GM18499 (cell line): ENCODE measurements at regions not wholly inside any gene's neighbourhood (a gene's known extent, or its start where the extent isn't known, plus 50 kb on each side); places are given as distances from the start of the nearest gene placed in this dataset.
A peak's percentile ranks its signal among the peaks of the same experiment; 100 is the strongest.
"Not testable (repeated sequence)": the region's sequence is repeated elsewhere in the genome, so short reads cannot be mapped to it uniquely, and the experiment has no call there.

ENCODE experiments used
- ATAC-seq: cut with Tn5 transposase; IDR thresholded peaks from one replicate; pipeline ENCODE4 v1.9.1; 2021; ENCODE audit warnings: moderate number of reproducible peaks; ENCODE audit not compliant: insufficient read depth, unreplicated experiment

GRCh38 chr10:10667466-10667865 is 350.2 kb upstream of the CELF2 start:
- ATAC-seq, result no peak

- ATAC-seq, result no peak
Measured at GRCh38 chr10:10676972-10677371, 340.7 kb upstream of the CELF2 start.

- peak; percentile 83 for ATAC-seq
Measured at GRCh38 chr10:10677479-10677878, 340.2 kb upstream of the CELF2 start.

GRCh38 chr10:10680496-10680895 is 337.2 kb upstream of the CELF2 start:
- ATAC-seq, result no peak

- no peak for ATAC-seq
Measured at GRCh38 chr10:10684972-10685371, 332.7 kb upstream of the CELF2 start.

- peak; percentile 60 for ATAC-seq
Measured at GRCh38 chr10:10685566-10685965, 332.1 kb upstream of the CELF2 start.

- no peak for ATAC-seq
Measured at GRCh38 chr10:10687751-10688150, 329.9 kb upstream of the CELF2 start.

GRCh38 chr10:10699427-10699826 is 318.2 kb upstream of the CELF2 start:
- no peak for ATAC-seq

- no peak for ATAC-seq
Measured at GRCh38 chr10:10701084-10701611, 316.5 kb upstream of the CELF2 start.

GRCh38 chr10:10702211-10702610 is 315.5 kb upstream of the CELF2 start:
- ATAC-seq, result no peak

- ATAC-seq, result no peak
Measured at GRCh38 chr10:10703382-10703781, 314.3 kb upstream of the CELF2 start.

GRCh38 chr10:10712155-10712704 is 305.4 kb upstream of the CELF2 start:
- ATAC-seq, result no peak

GRCh38 chr10:10714327-10714726 is 303.3 kb upstream of the CELF2 start:
- no peak for ATAC-seq

- ATAC-seq, result no peak
Measured at GRCh38 chr10:10716972-10717371, 300.7 kb upstream of the CELF2 start.

- ATAC-seq, result no peak
Measured at GRCh38 chr10:10722422-10722821, 295.2 kb upstream of the CELF2 start.

- ATAC-seq, result no peak
Measured at GRCh38 chr10:10725196-10725595, 292.5 kb upstream of the CELF2 start.

GRCh38 chr10:10726101-10726500 is 291.6 kb upstream of the CELF2 start:
- ATAC-seq, result no peak

- not testable (repeated sequence) for ATAC-seq
Measured at GRCh38 chr10:10727411-10727810, 290.3 kb upstream of the CELF2 start.

- ATAC-seq, result no peak
Measured at GRCh38 chr10:10727812-10728211, 289.9 kb upstream of the CELF2 start.

- no peak for ATAC-seq
Measured at GRCh38 chr10:10730471-10731043, 287.1 kb upstream of the CELF2 start.

GRCh38 chr10:10731366-10731765 is 286.3 kb upstream of the CELF2 start:
- ATAC-seq, result no peak

- ATAC-seq, result no peak
Measured at GRCh38 chr10:10734356-10735064, 283.2 kb upstream of the CELF2 start.
